DMS153 treated with DMSO at 0.1 percent for 48 hours (cell line): ENCODE measurements at regions not wholly inside any gene's neighbourhood (a gene's known extent, or its start where the extent isn't known, plus 50 kb on each side); places are given as distances from the start of the nearest gene placed in this dataset.
"Not testable (repeated sequence)": the region's sequence is repeated elsewhere in the genome, so short reads cannot be mapped to it uniquely, and the experiment has no call there.

Experiments used
- DNase-seq: peaks from one replicate; lab custom pipeline; 2025; ENCODE audit not compliant: unreplicated experiment; lab: John Stamatoyannopoulos, UW

DNA sequence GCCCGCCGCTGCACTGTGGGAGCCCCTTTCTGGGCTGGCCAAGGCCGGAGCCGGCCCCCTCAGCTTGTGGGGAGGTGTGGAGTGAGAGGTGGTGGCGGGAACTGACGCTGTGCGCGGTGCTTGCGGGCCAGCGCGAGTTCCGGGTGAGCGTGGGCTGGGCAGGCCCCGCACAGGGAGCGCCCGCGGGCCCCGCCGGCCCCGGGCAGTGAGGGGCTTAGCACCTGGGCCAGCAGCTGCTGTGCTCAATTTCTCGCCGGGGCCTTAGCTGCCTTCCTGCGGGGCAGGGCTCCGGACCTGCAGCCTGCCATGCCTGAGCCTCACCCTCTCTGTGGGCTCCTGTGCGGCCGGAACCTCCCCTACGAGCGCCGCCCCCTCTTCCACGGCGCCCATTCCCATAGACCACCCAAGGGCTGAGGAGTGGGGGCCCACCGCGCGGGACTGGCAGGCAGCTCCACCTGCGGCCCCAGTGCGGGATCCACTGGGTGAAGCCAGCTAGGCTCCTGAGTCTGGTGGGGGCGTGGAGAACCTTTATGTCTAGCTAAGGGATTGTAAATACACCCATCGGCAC, 1062.6 kb downstream of the TDRD15 start:
- not testable (repeated sequence) for DNase-seq

DNA sequence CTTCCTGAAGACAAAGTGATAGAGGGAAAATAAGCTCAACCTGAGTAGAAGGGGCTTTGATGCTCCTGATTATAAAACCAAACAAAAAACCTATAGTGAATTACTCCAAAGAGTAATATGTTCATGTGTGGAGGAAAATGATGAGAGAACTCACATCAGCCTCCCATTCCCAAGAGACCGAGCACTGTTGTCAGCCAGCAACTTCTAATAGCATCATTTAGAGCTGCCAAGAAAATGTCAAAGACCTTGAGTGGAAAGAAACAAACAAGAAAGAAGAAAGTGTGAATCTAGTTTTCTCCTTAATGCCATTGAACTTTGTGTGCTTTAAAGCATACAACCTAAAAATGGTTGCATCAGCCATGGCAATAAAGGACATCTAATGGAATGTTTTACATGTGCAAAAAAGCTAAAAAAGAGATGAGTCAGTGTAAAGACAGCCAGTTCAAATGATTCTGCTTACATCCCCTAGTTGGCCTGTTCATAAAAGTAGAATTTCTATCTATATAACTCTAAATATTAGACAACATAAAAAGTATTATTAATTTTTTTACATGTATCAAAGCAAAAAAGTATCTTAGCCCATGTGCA, 1066.2 kb downstream of the TDRD15 start:
- no peak for DNase-seq

DNA sequence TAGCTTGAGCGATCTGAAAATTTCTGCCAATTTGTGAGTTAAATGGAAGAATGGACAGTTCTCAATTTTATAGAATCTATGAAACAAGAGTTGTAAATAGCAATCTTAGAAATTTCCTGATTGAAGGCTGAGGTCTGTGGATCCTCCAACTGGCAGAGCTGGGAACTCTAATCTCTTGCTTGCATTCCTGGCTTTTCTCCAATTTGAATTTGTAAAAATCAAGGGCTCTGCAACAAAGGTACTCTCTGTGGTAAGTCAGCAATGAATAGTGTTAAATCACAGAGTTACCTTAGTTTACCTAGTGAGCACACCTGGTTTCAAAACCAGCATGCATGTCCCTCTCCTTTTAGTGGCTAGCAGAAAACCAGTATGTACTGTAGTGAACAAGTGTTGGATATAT, 1070.5 kb downstream of the TDRD15 start:
- no peak for DNase-seq

DNA sequence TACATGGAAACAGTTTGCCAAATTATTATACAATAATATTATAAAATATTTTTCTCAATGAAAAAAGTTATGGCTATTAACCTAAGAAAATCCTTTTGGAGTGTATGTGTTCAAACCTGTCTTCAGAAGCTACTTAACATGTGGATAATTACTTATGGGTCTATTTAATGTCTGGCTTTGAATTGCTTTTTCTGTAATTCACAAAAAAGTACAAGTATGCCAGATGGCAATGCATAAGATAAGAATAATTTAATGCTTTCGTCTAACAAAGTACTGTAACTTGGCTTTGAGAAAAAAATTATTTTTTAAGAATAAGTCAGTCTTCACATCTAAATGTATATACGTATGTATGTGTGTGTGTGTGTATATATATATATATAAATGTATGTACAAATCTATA, 1073.0 kb downstream of the TDRD15 start:
- DNase-seq: no peak

DNA sequence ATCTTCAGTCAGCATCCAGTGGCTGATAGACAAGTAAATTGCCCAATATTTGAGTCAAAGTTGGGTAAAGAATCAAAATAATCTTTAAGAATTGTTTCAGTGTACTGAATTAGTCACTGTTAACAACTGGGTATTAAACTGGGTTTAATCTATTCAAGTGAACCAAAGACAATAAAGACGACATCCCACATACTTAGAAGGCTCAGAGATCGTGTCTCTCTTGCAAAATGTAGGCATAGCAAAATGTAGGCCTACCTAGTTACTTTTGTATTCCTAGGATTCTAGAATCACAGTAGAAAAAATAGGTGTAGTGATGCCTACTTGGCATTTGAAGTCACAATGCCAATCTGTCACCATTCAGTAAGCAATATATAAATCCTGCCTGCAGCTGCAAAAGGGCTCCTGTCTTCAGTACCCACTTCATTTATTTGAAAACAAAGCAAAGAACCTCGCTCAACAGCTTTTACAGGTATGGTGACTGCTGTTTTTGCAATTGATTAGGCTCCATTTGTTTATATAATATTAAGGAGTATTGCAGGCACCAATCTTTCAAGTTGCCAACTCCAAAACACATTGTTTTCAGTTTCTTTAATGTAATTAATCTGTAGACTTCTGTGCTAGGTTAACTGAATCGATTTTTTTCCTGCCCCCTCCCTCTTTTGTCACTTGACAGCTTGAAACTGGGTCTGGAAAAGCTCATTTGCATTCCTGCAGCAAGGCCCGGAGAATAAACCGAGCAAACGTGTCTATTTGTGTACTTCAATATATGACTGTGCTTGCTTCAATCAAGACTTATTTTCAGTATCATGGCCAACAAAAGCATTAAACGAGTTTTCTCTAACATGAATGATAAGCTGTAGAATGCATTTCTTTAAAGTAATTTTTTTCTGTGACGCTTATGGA, 1074.9 kb downstream of the TDRD15 start:
- DNase-seq: no peak

DNA sequence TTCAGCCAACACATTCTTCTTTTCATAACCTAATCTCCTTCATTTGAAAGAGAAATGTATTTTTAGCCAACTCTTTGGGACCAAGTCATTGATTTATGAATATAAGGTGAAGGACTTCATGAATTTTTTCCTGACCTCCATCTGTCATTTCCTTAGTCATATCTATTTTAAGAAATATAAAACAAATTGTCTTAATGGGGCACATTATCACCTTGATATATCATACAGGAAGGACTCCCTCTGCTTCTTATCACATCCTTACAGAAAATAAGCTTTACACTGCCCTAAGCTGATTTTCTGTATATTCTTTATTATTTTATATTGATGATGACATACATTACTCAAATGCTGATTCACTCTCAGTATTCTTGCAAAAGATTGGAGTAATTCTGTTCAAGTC, 1076.2 kb downstream of the TDRD15 start:
- no peak for DNase-seq

DNA sequence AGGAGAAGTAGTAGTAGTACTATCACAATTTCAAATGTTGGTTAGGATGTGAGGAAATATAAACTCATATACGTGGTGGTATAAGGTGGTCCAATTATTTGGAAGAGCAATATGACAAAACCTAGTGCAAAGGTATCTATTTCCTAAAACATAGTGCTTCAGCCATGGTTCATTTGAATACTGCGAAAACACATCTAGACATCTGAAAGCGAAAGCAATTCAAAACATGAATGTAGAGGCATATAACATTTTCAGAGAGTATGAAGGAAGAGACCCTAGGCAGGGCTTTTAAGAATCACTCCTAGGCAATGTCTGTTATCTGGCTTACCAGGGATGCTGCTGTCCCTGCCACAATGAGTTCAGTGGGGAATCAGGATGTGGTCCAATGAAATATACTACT, 1085.8 kb downstream of the TDRD15 start:
- DNase-seq: no peak

DNA sequence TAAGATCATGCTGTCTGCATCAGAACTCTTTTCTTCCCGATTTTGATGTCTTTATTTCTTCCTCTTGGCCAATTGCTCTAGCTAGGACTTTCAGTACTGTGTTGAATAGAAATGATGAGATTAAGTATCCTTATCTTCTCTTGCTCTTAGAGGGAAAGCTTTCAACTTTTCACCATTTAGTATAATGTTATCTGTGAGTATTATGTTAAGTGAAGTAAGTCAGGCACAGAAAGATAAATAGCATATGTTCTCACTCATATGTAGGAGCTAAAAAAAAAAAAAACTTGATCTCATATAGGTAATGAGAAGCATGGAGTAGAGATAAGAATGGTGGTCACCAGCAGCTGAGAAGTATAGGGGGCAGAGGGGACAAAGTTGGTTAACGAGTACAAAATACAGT, 1089.5 kb downstream of the TDRD15 start:
- no peak for DNase-seq

DNA sequence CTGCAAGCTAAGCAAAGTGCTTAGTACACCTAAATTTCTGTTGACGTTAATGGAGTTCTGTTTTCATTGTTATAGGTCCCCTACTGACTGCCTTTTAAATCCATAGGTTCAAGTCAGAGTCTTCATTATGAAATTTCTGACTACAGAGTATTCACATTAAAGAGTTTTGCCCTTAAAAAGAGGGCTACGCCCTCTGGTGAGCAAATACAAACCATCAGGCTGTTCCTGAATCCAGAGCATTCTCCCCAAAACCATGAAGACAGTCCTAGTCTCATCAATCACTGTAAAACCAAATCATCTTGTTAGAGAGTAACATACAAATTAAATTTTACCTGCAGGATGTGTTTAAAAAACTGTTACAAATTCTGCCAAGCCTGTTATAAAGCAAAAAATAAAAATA, 1091.7 kb downstream of the TDRD15 start:
- DNase-seq: no peak

DNA sequence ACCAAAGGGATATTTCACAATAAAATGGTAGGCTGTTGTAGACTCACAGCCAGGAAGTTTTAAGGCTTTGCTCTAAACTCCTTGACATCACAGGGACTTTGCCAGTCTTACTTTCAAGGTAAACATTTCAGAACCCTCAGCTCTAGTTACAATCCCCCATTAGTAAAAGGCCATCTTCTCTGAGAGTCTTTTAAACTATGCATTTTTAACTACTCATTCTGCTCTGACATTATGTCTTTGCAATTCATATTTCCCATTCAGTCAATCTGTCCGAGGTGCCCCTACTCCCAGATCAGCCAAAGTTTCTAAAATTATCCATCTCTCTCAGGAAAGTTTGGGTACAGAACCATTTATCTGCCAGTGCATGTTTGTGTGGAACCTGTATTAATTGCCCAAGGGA, 1094.1 kb downstream of the TDRD15 start:
- DNase-seq: no peak

DNA sequence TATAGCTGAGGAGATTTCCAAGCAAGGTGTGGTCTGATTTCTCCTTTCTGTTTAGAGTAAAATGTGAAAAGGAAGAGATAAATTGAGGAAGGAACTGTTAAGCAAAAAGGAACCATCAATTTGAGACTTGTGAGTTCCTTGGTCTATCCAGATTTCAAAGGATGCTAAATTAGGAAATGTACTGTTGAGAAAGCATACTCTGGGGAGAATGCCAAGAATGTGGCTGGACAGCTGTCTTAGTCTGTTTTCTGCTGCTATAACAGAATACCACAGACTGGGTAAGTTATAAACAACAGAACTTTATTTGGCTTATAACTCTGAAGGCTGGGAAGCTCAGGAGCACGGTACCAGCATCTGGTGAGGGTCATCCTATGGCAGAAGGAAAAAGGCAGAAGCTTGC, 1097.2 kb downstream of the TDRD15 start:
- DNase-seq: no peak

DNA sequence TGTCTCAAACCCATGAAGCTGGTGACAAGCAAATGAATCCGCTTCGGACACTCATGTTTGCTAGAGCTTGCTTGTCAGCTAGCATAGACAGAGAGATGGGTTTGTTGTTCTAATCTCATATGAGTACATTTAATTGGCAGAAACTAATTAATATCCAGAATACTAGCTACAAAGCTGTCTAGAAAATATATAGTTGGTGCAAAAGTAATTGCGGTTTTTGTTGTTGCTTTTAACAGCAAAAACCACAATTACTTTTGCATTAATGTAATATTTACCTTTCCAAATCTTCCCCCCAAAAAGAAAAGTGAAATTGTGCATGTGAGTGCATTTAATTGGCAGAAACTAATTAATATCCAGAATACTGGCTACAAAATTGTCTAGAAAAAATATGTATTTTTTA, 1115.2 kb downstream of the TDRD15 start:
- DNase-seq: no peak

DNA sequence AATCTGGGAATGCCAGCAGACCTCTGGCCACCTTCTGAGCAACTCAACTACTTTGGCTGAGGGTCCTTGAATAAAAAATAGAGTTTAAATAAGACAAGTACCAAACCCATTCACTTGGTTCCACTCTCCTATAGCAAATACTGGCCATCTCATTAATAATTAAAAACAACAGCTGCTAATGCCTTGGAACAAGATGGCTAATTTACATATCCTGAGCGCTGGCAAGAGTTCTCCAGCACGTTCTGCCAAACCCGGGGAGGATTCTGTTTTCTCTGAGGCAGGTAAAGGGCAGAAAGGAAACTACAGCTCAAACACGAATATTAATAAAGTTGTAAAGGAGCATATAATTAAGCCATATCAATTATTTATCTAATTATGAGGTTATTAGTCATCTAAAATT, 1123.7 kb downstream of the TDRD15 start:
- DNase-seq: no peak

DNA sequence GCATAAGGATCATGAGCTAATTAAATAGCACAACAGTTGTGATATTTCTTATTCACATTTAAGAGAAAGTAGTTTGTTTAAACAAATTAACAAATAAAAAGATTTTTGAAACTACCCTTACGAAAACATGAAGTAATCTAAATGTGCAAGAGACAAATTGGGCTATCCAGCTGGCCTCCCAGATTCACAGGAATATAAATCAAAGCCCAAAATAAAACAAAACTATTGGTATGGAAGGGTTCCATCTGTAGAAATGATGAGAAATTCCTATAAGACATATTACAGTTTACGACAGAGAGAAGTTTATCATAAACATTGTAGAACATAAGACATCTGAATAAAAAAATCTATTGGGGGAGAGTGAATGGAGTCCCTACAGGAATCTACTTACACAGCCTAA, 1125.1 kb downstream of the TDRD15 start:
- no peak for DNase-seq

DNA sequence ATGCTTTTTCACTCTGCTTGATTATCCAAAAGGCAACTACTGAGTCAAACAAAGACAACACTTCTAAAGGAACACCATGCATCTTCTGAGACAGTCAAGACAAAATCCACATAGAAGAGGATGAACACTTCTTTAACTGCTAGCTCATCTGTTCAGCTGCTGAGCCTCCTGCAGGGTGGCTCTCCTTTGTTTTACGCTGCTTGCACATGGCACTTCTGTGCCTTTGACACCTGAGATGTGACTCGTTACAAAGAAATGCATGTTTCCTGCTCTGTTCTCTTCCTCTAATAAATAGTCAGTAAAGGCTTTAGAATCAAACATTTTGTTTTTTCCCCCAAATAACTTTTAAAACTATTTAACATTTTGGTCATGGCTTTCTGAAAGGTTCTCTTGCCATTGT, 1129.4 kb downstream of the TDRD15 start:
- DNase-seq: no peak

DNA sequence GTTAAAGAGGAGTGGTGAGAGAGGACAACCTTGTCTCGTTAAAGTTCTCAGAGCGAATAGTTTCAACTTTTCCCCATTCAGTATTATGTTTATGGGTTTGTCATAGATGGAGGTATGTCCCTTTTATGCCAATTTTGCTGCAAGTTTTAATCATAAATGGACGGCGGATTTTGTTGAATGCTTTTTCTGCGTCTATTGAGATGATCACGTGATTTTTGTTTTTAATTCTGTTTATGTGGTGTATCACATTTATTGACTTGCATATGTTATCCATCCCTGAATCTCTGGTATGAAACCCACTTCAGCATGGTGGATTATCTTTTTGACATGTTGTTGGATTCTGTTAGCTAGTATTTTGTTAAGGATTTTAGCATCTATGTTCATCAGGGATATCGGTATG, 1123.8 kb upstream of the KLHL29 start:
- DNase-seq: no peak

DNA sequence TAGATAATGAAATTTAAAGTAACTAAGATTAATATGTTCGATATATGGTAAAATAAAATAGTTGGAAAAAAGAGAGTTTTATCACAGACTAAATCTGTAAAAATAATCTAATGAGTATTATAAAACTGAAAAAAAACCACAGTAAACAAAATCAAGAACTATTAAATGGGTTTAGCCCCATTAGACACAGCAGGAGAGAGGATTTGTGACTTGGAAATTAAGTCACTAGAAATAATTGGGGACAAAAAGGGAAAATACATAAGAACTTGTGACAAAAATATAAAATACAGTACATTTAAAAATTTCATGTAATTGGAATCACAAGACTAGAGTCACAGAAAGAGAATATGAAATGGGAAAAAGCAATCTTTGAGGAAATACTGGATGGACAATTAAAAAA, 1114.6 kb upstream of the KLHL29 start:
- DNase-seq: no peak

DNA sequence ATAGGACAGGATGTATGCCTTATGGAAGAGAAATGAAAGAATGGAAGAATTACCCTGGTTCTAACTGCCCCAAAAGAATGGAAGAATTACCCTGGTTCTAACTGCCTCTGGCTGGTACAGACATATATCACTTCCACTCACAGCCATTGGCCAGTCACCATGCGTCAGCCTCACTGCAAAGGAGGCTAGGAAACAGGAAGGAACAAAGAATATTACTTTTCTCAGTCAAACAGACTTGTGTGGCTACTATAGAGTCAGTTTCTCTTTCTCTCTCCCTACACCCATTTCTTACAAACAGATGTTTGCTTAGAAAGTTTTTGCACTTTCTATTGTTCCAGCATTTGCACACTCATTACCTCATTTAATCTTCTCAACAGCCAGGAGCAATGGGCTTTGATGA, 1111.1 kb upstream of the KLHL29 start:
- DNase-seq: no peak

DNA sequence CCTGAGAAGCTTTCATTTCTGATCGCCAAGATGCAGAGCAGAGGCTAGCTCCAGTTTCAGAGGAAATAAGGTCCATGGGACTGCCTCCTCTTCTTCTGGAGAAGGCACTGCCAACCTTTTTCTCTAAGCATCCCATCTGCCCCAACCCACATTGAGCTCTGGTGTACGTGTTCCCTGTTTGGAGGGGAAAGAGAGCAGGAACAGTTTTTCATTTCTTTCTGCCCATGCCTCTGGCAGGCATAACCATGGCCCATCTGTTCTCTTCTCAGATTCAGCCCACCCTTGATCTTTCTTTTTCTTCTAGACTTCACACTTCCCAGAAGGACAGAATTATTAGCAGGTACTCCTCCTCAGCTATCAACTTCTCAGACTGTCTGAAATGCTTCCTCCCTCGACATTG, 1110.3 kb upstream of the KLHL29 start:
- DNase-seq: no peak

DNA sequence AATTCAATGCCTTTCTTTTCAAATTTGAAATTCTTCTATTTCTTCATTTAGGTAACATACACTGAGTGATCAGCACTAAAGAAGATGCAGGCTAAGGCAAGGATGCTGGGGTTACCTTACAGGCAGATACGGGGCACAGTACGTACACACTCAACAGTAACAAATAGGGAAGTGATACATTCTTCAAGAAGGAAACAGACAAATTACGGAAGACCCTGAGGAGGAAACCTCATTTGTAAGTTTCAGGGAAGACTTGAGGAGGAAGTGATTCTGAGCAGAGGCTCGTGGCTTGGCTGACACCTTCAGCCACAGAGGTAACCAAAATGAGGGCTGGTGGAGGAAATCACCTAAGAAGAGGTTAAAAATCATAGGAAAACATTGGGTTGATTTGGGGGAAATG, 1108.3 kb upstream of the KLHL29 start:
- DNase-seq: no peak

DNA sequence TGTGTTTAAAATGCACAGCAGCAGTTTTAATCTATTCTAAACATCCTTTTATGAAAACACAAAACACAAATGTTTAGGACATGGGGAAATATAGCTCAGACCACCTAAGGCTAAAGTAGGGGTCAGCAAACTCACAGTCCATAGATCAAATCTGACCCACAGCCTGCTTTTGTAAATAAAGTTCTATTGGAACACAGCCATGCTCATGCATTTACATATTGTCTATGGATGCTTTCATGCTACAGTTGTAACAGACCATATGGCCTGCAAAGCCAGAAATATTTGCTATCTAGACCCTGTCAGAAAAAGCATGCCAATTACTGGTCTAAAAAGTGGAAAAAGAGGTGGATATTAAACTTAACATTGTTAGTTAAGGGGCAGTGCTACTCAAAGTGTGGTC, 1105.4 kb upstream of the KLHL29 start:
- no peak for DNase-seq

DNA sequence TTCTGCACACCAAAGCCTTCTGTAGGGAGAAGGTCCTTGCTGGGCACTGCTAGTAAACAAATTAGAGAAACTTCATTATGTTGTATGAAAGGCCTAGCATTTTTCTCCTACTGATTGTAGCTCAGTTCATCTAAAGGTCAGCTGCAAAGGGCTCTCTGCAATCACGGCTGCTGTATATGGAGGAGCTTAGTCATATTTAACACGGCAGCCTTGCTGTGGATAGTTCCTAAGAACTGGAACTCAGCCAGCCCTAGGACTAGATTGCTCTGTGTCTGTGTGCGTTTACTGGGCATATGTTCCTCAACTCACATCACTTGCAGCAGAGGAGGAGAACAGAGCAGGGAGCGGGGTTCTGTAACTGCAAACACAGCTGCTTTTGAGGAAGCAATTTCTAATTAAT, 1103.9 kb upstream of the KLHL29 start:
- peak; percentile 9 for DNase-seq
